Choroid plexus epithelial cell (primary cell): ENCODE measurements at regions not wholly inside any gene's neighbourhood (a gene's known extent, or its start where the extent isn't known, plus 50 kb on each side); places are given as distances from the start of the nearest gene placed in this dataset.

Experiments used
- DNase-seq: peaks from one replicate; pipeline ENCODE4 v3.0.0-alpha.2; 2010; ENCODE audit warnings: low read depth
- H3K4me3 ChIP-seq: 2 replicates; pipeline ENCODE4 v1.5.1; 2011; ENCODE audit warnings: low read depth, mild to moderate bottlenecking, control low read depth, low read length, moderate library complexity
- CTCF ChIP-seq: conservative IDR thresholded peaks from 2 replicates; pipeline ENCODE4 v1.5.1; 2011; ENCODE audit warnings: low read depth, mild to moderate bottlenecking, control low read depth, inconsistent platforms, low read length, moderate library complexity

GRCh38 chr5:2509527-2509926, 241.9 kb downstream of the IRX2 start:
- no peak for DNase-seq
- no peak overlapping the region for H3K4me3 ChIP-seq
- TF ChIP-seq CTCF, result no peak

- no peak for TF ChIP-seq CTCF
- no peak overlapping the region for H3K4me3 ChIP-seq
Measured at GRCh38 chr5:2508514-2508913, 243.0 kb downstream of the IRX2 start.

GRCh38 chr5:2507611-2508010, 243.9 kb downstream of the IRX2 start:
- no peak for TF ChIP-seq CTCF
- H3K4me3 ChIP-seq, result no peak overlapping the region
- no peak for DNase-seq

More at GRCh38 chr5:2508514-2508913, 243.0 kb downstream of the IRX2 start:
- DNase-seq, result no peak

GRCh38 chr5:2506603-2507002, 244.9 kb downstream of the IRX2 start:
- no peak for DNase-seq
- no peak overlapping the region for H3K4me3 ChIP-seq
- TF ChIP-seq CTCF, result no peak

- TF ChIP-seq CTCF, result no peak
- DNase-seq, result no peak
- H3K4me3 ChIP-seq, result no peak overlapping the region
Measured at GRCh38 chr5:2505217-2505616, 246.3 kb downstream of the IRX2 start.

GRCh38 chr5:2502970-2503594, 248.4 kb downstream of the IRX2 start:
- H3K4me3 ChIP-seq, result no peak overlapping the region
- DNase-seq, result no peak
- no peak for TF ChIP-seq CTCF

- TF ChIP-seq CTCF, result no peak
- no peak overlapping the region for H3K4me3 ChIP-seq
- DNase-seq, result no peak
Measured at GRCh38 chr5:2499917-2500316, 251.6 kb downstream of the IRX2 start.
